Tibial nerve (tissue), 4 donors: ENCODE measurements at regions not wholly inside any gene's neighbourhood (a gene's known extent, or its start where the extent isn't known, plus 50 kb on each side); places are given as distances from the start of the nearest gene placed in this dataset.

ENCODE experiments used
- EP300 ChIP-seq, 2 donors: sonication (generic); formaldehyde crosslinking; IDR thresholded peaks; one replicate each; pipeline ENCODE4 v1.6.1; 2017; ENCODE audit warnings: antibody characterized with exemption in 2 of 2, mild to moderate bottlenecking in 1 of 2
- TF ChIP-seq, protein P1 (sequence below), 5 experiments: fragments of 200-600 bp in 3 of 5; fragments of 450-650 bp in 2 of 5; sonication (generic) in 3 of 5; IDR thresholded peaks; one replicate each; pipeline ENCODE4 v1.5.1; 2016 to 2019; ENCODE audit warnings: antibody characterized with exemption in 5 of 5, mild to moderate bottlenecking in 3 of 5, moderate library complexity in 2 of 5

DNA sequence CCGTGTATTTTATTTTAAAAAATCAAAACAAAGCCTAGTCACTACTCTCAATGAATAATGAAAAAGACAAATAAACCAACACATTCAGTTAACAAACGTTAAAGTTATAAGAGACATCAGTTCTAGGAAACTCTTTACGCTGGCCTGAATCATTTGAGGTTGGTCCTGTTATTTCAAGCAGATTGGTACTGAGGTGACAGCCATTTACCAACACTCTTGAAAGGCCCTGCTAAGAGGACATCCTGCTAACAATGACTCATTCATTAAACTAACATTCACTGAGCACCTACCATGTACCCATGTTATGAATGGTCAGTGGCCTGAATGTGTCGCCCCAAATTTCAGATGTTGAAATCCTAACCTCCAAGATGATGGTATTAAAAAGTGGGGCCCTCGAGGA is 57.1 kb upstream of the ADGRG2 start:
- TF ChIP-seq, protein P1, sequence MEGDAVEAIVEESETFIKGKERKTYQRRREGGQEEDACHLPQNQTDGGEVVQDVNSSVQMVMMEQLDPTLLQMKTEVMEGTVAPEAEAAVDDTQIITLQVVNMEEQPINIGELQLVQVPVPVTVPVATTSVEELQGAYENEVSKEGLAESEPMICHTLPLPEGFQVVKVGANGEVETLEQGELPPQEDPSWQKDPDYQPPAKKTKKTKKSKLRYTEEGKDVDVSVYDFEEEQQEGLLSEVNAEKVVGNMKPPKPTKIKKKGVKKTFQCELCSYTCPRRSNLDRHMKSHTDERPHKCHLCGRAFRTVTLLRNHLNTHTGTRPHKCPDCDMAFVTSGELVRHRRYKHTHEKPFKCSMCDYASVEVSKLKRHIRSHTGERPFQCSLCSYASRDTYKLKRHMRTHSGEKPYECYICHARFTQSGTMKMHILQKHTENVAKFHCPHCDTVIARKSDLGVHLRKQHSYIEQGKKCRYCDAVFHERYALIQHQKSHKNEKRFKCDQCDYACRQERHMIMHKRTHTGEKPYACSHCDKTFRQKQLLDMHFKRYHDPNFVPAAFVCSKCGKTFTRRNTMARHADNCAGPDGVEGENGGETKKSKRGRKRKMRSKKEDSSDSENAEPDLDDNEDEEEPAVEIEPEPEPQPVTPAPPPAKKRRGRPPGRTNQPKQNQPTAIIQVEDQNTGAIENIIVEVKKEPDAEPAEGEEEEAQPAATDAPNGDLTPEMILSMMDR (IDR thresholded peaks at IDR 0.05), result no peak
- TF ChIP-seq EP300 (IDR thresholded peaks at IDR 0.05), result no peak
